K562 (cell line): ENCODE measurements at regions not wholly inside any gene's neighbourhood (a gene's known extent, or its start where the extent isn't known, plus 50 kb on each side); places are given as distances from the start of the nearest gene placed in this dataset.

ENCODE experiments used
- ATAC-seq: fragments of 200-7000 bp; cut with Tn5 transposase; 3 replicates; pipeline ENCODE4 v1.9.1; 2020; ENCODE audit warnings: moderate library complexity
- BruUV-seq: library from RNA; stranded (reverse); fragments of 400-500 nt; replicated peaks from 2 replicates; lab custom pipeline; 2021; lab: Mats Ljungman, UMichigan
- CTCF ChIA-PET: fragments of 300-600 bp; formaldehyde crosslinking; extraction: SDS; loops from one replicate; lab custom pipeline; 2021; ENCODE audit warnings: low intra/inter-chr PET ratio; lab: Yijun Ruan, JAX
- POLR2A ChIA-PET: fragments of 300-600, 350-650 bp; sonication (Branson Sonifier 250); formaldehyde crosslinking; extraction: SDS; loops from one replicate; lab custom pipeline; 2021; ENCODE audit warnings: antibody characterized with exemption, inconsistent platforms; lab: Yijun Ruan, JAX
- DNase-seq, 4 experiments: peaks; one replicate each; pipeline versions ENCODE4 v3.0.0 to v3.0.0-alpha.2; 2011 to 2018; ENCODE audit warnings: low spot score in 3 of 4, mixed read lengths in 3 of 4; ENCODE audit errors: extremely low read depth in 1 of 4
- FAIRE-seq: peaks from 2 replicates; lab custom pipeline; 2011; peaks lifted over from hg19 to GRCh38; lab: Jason Lieb, UNC
- H2AFZ ChIP-seq: 2 replicates; pipeline ENCODE4 v1.6.0; 2011; ENCODE audit warnings: low read depth, low read length, control low read depth, inconsistent platforms
- H3K27ac ChIP-seq: fragments of 200-600 bp; 3 replicates; pipeline ENCODE4 v1.8.0; 2011; ENCODE audit warnings: low read depth, mild to moderate bottlenecking, control low read depth, inconsistent platforms, low read length, moderate library complexity, mixed read lengths; ENCODE audit errors: extremely low read depth
- H3K27me3 ChIP-seq, 2 experiments: fragments of 300-600 bp in 1 of 2; 2 replicates in 1 of 2; 3 replicates in 1 of 2; pipeline versions ENCODE4 v1.6.0 to v1.8.0; 2011; ENCODE audit warnings: inconsistent platforms in 2 of 2, low read length in 2 of 2, mild to moderate bottlenecking in 1 of 2, mixed read lengths in 1 of 2, moderate library complexity in 1 of 2; ENCODE audit not compliant: control insufficient read depth in 2 of 2, insufficient read depth in 2 of 2
- H3K36me3 ChIP-seq: fragments of 300-600 bp; 3 replicates; pipeline ENCODE4 v1.8.0; 2011; ENCODE audit warnings: mild to moderate bottlenecking, low read length, inconsistent platforms; ENCODE audit not compliant: control insufficient read depth, insufficient read depth
- H3K4me1 ChIP-seq, 2 experiments: fragments of 200-600 bp in 1 of 2; replicated peaks in 1 of 2; 2 replicates in 1 of 2; 3 replicates in 1 of 2; pipeline versions ENCODE4 v1.5.1 to v1.8.0; 2011; ENCODE audit warnings: inconsistent platforms in 2 of 2, low read length in 2 of 2, mild to moderate bottlenecking in 1 of 2, mixed read lengths in 1 of 2, moderate library complexity in 1 of 2; ENCODE audit not compliant: control insufficient read depth in 2 of 2, insufficient read depth in 2 of 2
- H3K4me2 ChIP-seq: 2 replicates; pipeline ENCODE4 v1.6.1; 2011; ENCODE audit warnings: low read length, control low read depth, inconsistent platforms, mixed read lengths; ENCODE audit not compliant: insufficient read depth
- H3K4me3 ChIP-seq: fragments of 200-600 bp; sonication (generic), shearing (Covaris generic); 2 replicates; pipeline ENCODE4 v1.5.1; 2016; ENCODE audit warnings: control low read depth, inconsistent platforms
- H3K79me2 ChIP-seq: fragments of 200-600 bp; 3 replicates; pipeline ENCODE4 v1.8.0; 2011; ENCODE audit warnings: low read length, inconsistent platforms; ENCODE audit not compliant: control insufficient read depth, insufficient read depth
- H3K9ac ChIP-seq, 2 experiments: 2 replicates each; pipeline versions ENCODE4 v1.6.0 to v1.6.1; 2011; ENCODE audit warnings: low read depth in 2 of 2, low read length in 2 of 2, control low read depth in 1 of 2, inconsistent platforms in 1 of 2, mild to moderate bottlenecking in 1 of 2, mixed read lengths in 1 of 2; ENCODE audit not compliant: insufficient read depth in 1 of 2
- H3K9me1 ChIP-seq: one replicate; pipeline ENCODE4 v1.6.0; 2011; ENCODE audit warnings: inconsistent platforms, mild to moderate bottlenecking, low read length, moderate library complexity; ENCODE audit not compliant: control insufficient read depth, insufficient read depth
- H3K9me3 ChIP-seq: replicated peaks from 2 replicates; pipeline ENCODE4 v1.5.1; 2011; ENCODE audit warnings: low read depth, low read length, inconsistent platforms; ENCODE audit not compliant: control insufficient read depth, insufficient read depth
- H4K20me1 ChIP-seq: replicated peaks from 2 replicates; pipeline ENCODE4 v1.6.1; 2011; ENCODE audit warnings: low read length, inconsistent platforms, mixed read lengths; ENCODE audit not compliant: control insufficient read depth, insufficient read depth
- MXI1 ChIP-seq: IDR thresholded peaks from 2 replicates; pipeline ENCODE4 v1.6.1; 2011; ENCODE audit warnings: low read depth, mild to moderate bottlenecking, improper control_type of control experiment, low read length
- WGBS: fragments of 100-300 bp; shearing (Covaris generic); methylation state at CpG from one replicate; pipeline ENCODE4 v1.1.6; 2016; ENCODE audit warnings: low coverage, mixed read lengths; ENCODE audit not compliant: insufficient coverage; ENCODE audit errors: missing lambda C conversion rate; 5-methylcytosine and 5-hydroxymethylcytosine counted together
- in situ Hi-C: fragments of 300-500 bp; cut with MboI; formaldehyde crosslinking; loops from 4 replicates; pipeline ENCODE4 v1.15.0; 2018; ENCODE audit warnings: inconsistent platforms, mixed read lengths
- intact Hi-C: fragments of 100-400 bp; cut with micrococcal nuclease; formaldehyde crosslinking; loops from 2 replicates; pipeline ENCODE4 v1.14.2; 2022
- TF ChIP-seq, protein P1 (sequence below), 2 experiments: fragments of 450-650 bp; formaldehyde crosslinking in 1 of 2; IDR thresholded peaks; 2 replicates each; pipeline versions ENCODE4 v1.4.0 to v1.6.1; 2014 to 2020; ENCODE audit warnings: mild to moderate bottlenecking in 2 of 2, borderline replicate concordance in 1 of 2, low read depth in 1 of 2
- TF ChIP-seq, protein P2 (sequence below): fragments of 150-350 bp; conservative IDR thresholded peaks from 2 replicates; pipeline ENCODE4 v1.6.1; 2014; ENCODE audit warnings: low read length

- CTCF ChIA-PET, result no interaction called here
- Histone ChIP-seq H3K9me1 (no peaks in the 10 kb centered on the region), H3K36me3 (no peaks in the 10 kb centered on the region), H3K27ac (no peak overlapping the region), H3K4me1 (no peaks in the 10 kb centered on the region), H2AFZ (no peak overlapping the region), H3K9me3 (no peaks in the 10 kb centered on the region), H3K27me3 (no peaks in the 10 kb centered on the region), H4K20me1 (no peaks in the 10 kb centered on the region), H3K4me3 (no peak overlapping the region), H3K79me2 (no peaks in the 10 kb centered on the region), H3K4me2 (no peak overlapping the region), H3K9ac (no peak overlapping the region)
- TF ChIP-seq, protein P1, sequence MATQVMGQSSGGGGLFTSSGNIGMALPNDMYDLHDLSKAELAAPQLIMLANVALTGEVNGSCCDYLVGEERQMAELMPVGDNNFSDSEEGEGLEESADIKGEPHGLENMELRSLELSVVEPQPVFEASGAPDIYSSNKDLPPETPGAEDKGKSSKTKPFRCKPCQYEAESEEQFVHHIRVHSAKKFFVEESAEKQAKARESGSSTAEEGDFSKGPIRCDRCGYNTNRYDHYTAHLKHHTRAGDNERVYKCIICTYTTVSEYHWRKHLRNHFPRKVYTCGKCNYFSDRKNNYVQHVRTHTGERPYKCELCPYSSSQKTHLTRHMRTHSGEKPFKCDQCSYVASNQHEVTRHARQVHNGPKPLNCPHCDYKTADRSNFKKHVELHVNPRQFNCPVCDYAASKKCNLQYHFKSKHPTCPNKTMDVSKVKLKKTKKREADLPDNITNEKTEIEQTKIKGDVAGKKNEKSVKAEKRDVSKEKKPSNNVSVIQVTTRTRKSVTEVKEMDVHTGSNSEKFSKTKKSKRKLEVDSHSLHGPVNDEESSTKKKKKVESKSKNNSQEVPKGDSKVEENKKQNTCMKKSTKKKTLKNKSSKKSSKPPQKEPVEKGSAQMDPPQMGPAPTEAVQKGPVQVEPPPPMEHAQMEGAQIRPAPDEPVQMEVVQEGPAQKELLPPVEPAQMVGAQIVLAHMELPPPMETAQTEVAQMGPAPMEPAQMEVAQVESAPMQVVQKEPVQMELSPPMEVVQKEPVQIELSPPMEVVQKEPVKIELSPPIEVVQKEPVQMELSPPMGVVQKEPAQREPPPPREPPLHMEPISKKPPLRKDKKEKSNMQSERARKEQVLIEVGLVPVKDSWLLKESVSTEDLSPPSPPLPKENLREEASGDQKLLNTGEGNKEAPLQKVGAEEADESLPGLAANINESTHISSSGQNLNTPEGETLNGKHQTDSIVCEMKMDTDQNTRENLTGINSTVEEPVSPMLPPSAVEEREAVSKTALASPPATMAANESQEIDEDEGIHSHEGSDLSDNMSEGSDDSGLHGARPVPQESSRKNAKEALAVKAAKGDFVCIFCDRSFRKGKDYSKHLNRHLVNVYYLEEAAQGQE (IDR thresholded peaks at IDR 0.05; ENCODE audit: borderline replicate concordance), result 0 out of 2 replicates have a peak, but pooled peaks have one; percentile 6
- TF ChIP-seq, protein P1 (CRISPR knock-in tag; IDR thresholded peaks at IDR 0.05; ENCODE audit: low read depth), result no peak
- TF ChIP-seq MXI1, result no peak
- TF ChIP-seq, protein P2, sequence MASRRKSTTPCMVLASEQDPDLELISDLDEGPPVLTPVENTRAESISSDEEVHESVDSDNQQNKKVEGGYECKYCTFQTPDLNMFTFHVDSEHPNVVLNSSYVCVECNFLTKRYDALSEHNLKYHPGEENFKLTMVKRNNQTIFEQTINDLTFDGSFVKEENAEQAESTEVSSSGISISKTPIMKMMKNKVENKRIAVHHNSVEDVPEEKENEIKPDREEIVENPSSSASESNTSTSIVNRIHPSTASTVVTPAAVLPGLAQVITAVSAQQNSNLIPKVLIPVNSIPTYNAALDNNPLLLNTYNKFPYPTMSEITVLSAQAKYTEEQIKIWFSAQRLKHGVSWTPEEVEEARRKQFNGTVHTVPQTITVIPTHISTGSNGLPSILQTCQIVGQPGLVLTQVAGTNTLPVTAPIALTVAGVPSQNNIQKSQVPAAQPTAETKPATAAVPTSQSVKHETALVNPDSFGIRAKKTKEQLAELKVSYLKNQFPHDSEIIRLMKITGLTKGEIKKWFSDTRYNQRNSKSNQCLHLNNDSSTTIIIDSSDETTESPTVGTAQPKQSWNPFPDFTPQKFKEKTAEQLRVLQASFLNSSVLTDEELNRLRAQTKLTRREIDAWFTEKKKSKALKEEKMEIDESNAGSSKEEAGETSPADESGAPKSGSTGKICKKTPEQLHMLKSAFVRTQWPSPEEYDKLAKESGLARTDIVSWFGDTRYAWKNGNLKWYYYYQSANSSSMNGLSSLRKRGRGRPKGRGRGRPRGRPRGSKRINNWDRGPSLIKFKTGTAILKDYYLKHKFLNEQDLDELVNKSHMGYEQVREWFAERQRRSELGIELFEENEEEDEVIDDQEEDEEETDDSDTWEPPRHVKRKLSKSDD, result no peak
- intact Hi-C loops (no loop called here), in situ Hi-C loops (no loop called here)
- no TSS peak for BruUV-seq
- POLR2A ChIA-PET, result no interaction called here
- no peak for DNase-seq
- 0% methylated on average over 11 of the region's 12 CpGs for WGBS
- ATAC-seq, result no peak
- no peak for FAIRE-seq
These were observed 61.0 kb upstream of the ELAC2 start for GRCh38 chr17:13078591-13079385.
